MCF 10A (cell line): ENCODE measurements at regions not wholly inside any gene's neighbourhood (a gene's known extent, or its start where the extent isn't known, plus 50 kb on each side); places are given as distances from the start of the nearest gene placed in this dataset.

ENCODE experiments used
- BruUV-seq: library from RNA; stranded (reverse); fragments of 400-500 nt; replicated peaks from 2 replicates; lab custom pipeline; 2021; lab: Mats Ljungman, UMichigan
- CTCF ChIA-PET: fragments of 300-600 bp; sonication (Branson Sonifier 250); formaldehyde crosslinking; extraction: SDS; loops from one replicate; lab custom pipeline; 2021; ENCODE audit warnings: antibody characterized with exemption, inconsistent platforms; lab: Yijun Ruan, JAX
- POLR2A ChIA-PET: fragments of 300-600, 350-650 bp; sonication (Branson Sonifier 250); formaldehyde crosslinking; extraction: SDS; loops from one replicate; lab custom pipeline; 2020; ENCODE audit warnings: antibody characterized with exemption, inconsistent platforms; lab: Yijun Ruan, JAX
- DNase-seq: peaks from one replicate; pipeline ENCODE4 v3.0.0-alpha.2; 2018; ENCODE audit not compliant: unreplicated experiment
- H3K27ac Mint-ChIP-seq: one replicate; pipeline ENCODE4 v1.8.0; 2022; ENCODE audit warnings: mild to moderate bottlenecking, low read depth, mixed read lengths; ENCODE audit not compliant: unreplicated experiment
- H3K27me3 Mint-ChIP-seq: one replicate; pipeline ENCODE4 v1.8.0; 2022; ENCODE audit warnings: mixed read lengths; ENCODE audit not compliant: insufficient read depth, unreplicated experiment
- H3K36me3 Mint-ChIP-seq: one replicate; pipeline ENCODE4 v1.8.0; 2022; ENCODE audit warnings: mild to moderate bottlenecking, moderate library complexity, mixed read lengths; ENCODE audit not compliant: insufficient read depth, unreplicated experiment
- H3K4me1 Mint-ChIP-seq: one replicate; pipeline ENCODE4 v1.8.0; 2022; ENCODE audit warnings: mixed read lengths; ENCODE audit not compliant: insufficient read depth, unreplicated experiment
- H3K4me3 Mint-ChIP-seq: one replicate; pipeline ENCODE4 v1.8.0; 2022; ENCODE audit warnings: mild to moderate bottlenecking, moderate library complexity, mixed read lengths; ENCODE audit not compliant: unreplicated experiment
- H3K9me3 Mint-ChIP-seq: one replicate; pipeline ENCODE4 v1.8.0; 2022; ENCODE audit warnings: mixed read lengths; ENCODE audit not compliant: unreplicated experiment
- intact Hi-C: fragments of 100-400 bp; cut with micrococcal nuclease; formaldehyde crosslinking; loops from 2 replicates; pipeline ENCODE4 v1.14.1; 2022
- TF ChIP-seq, protein P1 (sequence below): fragments of 200-600 bp; IDR thresholded peaks from one replicate; pipeline ENCODE4 v1.8.0; 2022; ENCODE audit warnings: antibody characterized with exemption, mild to moderate bottlenecking; ENCODE audit not compliant: unreplicated experiment

DNA sequence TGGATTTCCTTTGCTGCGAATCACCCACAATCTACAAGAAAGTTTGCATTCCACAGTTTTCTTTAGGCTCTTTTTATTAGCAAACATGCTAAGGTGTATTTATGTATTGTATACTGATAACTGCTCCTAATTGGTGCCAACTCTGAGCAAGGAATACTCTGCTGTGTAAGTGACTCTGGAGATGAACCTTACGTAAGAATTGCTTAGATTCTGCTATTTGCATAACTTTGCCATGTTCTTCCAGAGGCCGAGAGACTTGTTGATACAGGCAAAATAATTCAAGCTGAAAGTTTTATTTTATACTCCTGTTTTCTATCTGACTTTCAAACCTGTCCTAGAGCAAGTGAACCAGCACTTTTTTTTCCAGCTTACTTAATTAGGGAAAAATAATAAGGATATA lies 461.3 kb downstream of the GJA1 start:
- POLR2A ChIA-PET = interaction anchor here (0.6 to 1.8 kb wide), 8 partner anchors 16 to 530 kb away, joined by 3 to 8 read pairs (median 4); no protein-coding TSS in a partner anchor
- H3K27me3 Mint-ChIP-seq = no peaks in the 10 kb centered on the region
- H3K9me3 Mint-ChIP-seq = no peaks in the 10 kb centered on the region
- no peak overlapping the region for H3K4me3 Mint-ChIP-seq
- H3K36me3 Mint-ChIP-seq = no peaks in the 10 kb centered on the region
- TF ChIP-seq, protein P1, sequence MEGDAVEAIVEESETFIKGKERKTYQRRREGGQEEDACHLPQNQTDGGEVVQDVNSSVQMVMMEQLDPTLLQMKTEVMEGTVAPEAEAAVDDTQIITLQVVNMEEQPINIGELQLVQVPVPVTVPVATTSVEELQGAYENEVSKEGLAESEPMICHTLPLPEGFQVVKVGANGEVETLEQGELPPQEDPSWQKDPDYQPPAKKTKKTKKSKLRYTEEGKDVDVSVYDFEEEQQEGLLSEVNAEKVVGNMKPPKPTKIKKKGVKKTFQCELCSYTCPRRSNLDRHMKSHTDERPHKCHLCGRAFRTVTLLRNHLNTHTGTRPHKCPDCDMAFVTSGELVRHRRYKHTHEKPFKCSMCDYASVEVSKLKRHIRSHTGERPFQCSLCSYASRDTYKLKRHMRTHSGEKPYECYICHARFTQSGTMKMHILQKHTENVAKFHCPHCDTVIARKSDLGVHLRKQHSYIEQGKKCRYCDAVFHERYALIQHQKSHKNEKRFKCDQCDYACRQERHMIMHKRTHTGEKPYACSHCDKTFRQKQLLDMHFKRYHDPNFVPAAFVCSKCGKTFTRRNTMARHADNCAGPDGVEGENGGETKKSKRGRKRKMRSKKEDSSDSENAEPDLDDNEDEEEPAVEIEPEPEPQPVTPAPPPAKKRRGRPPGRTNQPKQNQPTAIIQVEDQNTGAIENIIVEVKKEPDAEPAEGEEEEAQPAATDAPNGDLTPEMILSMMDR = no peak
- BruUV-seq = no TSS peak
- H3K27ac Mint-ChIP-seq = no peak overlapping the region
- intact Hi-C loops = no loop called here
- CTCF ChIA-PET = interaction anchor here (0.6 kb wide), 1 partner anchor 551 kb away, joined by 3 read pairs; no protein-coding TSS in a partner anchor
- H3K4me1 Mint-ChIP-seq = peaks cover 15% of the 10 kb centered on the region
- DNase-seq = peak; percentile 44

DNA sequence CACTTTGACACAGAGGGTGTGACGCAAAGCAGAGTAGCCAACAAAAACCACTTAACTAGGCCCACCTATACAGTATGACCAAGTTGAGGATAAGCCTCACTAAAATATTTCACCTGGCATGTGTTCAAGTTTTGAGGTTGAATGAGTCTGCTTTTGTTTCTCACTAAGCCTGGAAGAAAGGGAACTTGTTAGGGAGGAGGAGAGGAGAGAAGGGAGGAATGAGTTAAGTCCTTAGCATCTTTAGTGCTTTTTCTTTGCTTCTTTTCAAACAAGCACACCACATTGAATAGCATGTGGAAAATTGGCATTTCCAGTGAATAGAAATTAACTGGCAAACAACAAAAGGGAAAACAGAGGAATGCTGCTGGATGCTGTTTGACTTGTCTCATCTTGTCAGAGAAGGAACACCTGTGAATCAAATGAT lies 461.9 kb downstream of the GJA1 start:
- BruUV-seq = no TSS peak
- H3K36me3 Mint-ChIP-seq = no peaks in the 10 kb centered on the region
- H3K4me1 Mint-ChIP-seq = peaks cover 15% of the 10 kb centered on the region
- peak overlapping the region; percentile 5 for H3K27ac Mint-ChIP-seq
- no peaks in the 10 kb centered on the region for H3K9me3 Mint-ChIP-seq
- no peak overlapping the region for H3K4me3 Mint-ChIP-seq
- TF ChIP-seq, protein P1 = no peak
- peak; percentile 50 for DNase-seq
- CTCF ChIA-PET = no interaction called here
- no peaks in the 10 kb centered on the region for H3K27me3 Mint-ChIP-seq
- POLR2A ChIA-PET = interaction anchor here (0.6 to 1.8 kb wide), 8 partner anchors 16 to 530 kb away, joined by 3 to 8 read pairs (median 4); no protein-coding TSS in a partner anchor
- intact Hi-C loops = no loop called here

DNA sequence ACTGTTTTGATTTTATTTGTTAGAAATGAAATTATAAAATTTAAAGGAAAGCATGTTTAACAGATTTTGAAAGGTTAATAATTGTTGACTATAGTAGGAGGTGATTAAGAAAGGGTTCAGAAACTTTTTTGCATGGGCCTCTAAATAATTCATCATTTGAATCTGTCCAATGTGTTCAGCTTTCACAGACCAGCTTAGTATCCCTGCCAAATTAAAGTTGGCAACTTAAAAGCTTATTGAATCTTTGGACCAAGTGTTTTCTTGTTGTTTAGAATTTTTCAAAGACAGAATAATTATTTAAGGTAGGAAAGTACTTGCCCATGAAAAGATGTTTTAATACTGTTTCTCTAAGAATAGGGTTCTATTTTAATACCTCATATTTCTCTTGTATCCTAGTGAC lies 466.0 kb downstream of the GJA1 start:
- no peaks in the 10 kb centered on the region for H3K27me3 Mint-ChIP-seq
- no peak overlapping the region for H3K4me3 Mint-ChIP-seq
- peaks cover 10% of the 10 kb centered on the region for H3K9me3 Mint-ChIP-seq
- intact Hi-C loops = no loop called here
- POLR2A ChIA-PET = no interaction called here
- no peaks in the 10 kb centered on the region for H3K36me3 Mint-ChIP-seq
- H3K27ac Mint-ChIP-seq = no peak overlapping the region
- CTCF ChIA-PET = interaction anchor here (0.6 to 1.1 kb wide), 2 partner anchors 469 to 565 kb away, joined by 3 read pairs; no protein-coding TSS in a partner anchor
- TF ChIP-seq, protein P1 = no peak
- H3K4me1 Mint-ChIP-seq = peaks cover 8% of the 10 kb centered on the region
- BruUV-seq = no TSS peak
- no peak for DNase-seq

GRCh38 chr6:121904559-121904958 lies 469.1 kb downstream of the GJA1 start:
- no peaks in the 10 kb centered on the region for H3K4me1 Mint-ChIP-seq
- no peaks in the 10 kb centered on the region for H3K27me3 Mint-ChIP-seq
- DNase-seq = no peak
- H3K36me3 Mint-ChIP-seq = no peaks in the 10 kb centered on the region
- no TSS peak for BruUV-seq
- H3K27ac Mint-ChIP-seq = no peak overlapping the region
- POLR2A ChIA-PET = no interaction called here
- TF ChIP-seq, protein P1 = no peak
- H3K4me3 Mint-ChIP-seq = no peak overlapping the region
- intact Hi-C loops = no loop called here
- CTCF ChIA-PET = no interaction called here
- H3K9me3 Mint-ChIP-seq = peaks cover 21% of the 10 kb centered on the region
